Activated CD8-positive, alpha-beta memory T cell treated with anti-CD3 and anti-CD28 coated beads for 1 hour (primary cell): ENCODE measurements at regions not wholly inside any gene's neighbourhood (a gene's known extent, or its start where the extent isn't known, plus 50 kb on each side); places are given as distances from the start of the nearest gene placed in this dataset.
A peak's percentile ranks its signal among the peaks of the same experiment; 100 is the strongest.

ENCODE experiments used
- DNase-seq, 2 donors: peaks; one replicate each; pipeline ENCODE4 v3.0.0-alpha.2; 2020; ENCODE audit warnings: low read depth in 1 of 2; ENCODE audit errors: extremely low read depth in 1 of 2

DNA sequence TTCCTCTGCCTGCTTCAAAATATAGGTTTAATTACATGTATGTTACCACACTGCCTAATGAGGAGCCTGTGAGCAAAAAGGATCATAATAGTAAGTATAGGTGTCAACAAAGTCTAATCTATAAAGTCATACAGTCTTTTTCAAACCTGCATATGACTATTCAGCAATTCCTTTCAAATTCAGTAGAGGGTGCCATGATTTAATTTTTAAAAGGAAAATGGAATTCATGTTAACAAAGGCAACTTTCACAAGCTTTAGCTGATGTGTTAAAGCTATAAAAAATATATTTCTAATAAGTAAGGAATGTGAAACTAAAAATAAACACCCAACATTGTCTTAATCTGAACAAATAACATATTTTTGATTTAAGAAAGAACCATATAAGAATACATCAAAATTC is 52.1 kb downstream of the MPP7 start:
- no peak for DNase-seq

DNA sequence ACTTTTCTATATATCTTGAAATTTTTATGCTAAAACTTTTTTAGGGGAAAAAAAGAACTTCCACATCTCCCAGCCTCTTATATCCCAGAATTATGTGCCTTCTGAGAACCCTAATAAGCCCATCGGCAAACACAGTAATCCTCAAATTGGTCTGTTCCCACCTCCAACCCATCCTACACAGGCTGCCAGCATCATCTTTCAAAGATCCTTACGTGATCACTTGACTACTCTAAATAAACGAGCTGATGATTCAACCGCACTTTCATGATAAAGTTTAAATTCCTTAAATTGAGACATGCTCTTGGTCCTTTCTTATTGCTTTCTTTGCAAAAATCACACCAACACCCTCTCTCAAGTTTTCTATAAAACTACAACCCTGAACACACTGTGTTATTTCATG is 52.5 kb downstream of the MPP7 start:
- DNase-seq = no peak

- no peak for DNase-seq
Observed at GRCh38 chr10:28249512-28249911, 53.4 kb downstream of the MPP7 start.

DNA sequence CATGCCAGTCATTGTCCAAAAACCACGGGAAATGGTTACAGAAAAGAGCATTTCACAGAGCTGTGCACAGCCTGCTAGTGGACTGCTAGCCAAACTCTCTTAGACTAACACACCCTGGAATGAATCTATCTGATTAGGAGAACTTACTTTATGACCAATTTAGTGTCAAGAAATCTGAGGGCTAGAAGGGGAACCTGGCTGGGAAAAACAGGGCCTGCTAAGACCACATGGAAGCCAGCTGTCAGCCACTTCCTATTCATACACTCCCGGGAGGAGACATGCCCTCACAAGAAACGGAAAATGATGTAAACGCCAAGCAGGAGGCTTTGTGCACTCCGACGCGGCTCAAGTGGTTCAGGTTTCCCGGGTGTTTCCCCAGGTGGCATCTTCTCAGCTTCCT is 54.8 kb downstream of the MPP7 start:
- no peak for DNase-seq

GRCh38 chr10:28246023-28246422 is 56.8 kb downstream of the MPP7 start:
- DNase-seq = no peak

DNA sequence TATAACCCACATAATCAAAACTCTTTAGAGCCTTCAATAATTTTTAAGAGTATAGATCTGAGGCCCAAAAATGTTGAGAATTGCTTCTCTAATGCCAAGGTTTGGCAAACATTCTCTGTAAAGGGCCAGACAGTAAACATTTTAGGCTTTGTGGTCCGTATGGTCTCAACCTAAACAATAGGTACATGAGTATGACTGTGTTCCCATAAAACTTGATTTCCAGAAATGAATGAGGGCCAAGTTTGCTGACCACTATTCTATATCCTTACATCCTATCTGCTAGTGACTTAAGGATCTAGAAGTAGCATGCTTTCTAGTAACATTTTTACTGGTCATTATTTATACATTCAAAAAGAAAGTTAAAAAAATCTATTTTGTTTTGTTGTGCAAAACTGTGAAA is 58.9 kb downstream of the MPP7 start:
- DNase-seq = no peak

DNA sequence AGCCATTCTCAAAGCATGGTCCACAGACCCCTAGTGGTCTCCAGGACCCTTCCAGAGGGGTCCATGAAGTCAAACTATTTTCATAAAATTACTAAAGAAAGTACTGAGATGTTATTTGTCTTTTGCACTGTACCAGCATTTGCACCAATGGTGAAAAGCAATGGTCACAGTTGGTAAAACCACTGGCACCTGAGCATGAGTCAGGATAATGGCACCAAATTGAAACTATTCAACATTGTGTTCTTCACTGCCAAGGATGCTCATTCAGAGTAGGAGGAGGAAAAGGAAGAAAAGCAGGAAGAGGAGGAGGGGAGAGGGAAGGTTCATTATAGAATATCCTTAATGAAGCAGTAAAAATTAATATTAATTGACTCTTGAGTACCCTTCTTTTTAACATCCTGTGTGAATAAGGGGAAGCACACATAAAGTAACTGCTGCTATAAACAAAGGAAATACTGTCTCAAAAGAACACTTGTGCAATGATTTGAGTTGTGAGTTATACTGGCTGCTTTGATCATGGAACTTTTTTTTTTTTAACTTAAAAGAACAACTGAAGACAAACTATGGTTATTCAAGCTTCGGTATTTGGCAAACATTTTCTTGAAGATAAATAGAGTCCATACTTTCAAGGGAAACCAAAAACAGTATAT is 60.2 kb downstream of the MPP7 start:
- DNase-seq = no peak

- peak; percentile 4 to 14 for DNase-seq
Observed at GRCh38 chr10:28241741-28242399, 61.0 kb downstream of the MPP7 start.

DNA sequence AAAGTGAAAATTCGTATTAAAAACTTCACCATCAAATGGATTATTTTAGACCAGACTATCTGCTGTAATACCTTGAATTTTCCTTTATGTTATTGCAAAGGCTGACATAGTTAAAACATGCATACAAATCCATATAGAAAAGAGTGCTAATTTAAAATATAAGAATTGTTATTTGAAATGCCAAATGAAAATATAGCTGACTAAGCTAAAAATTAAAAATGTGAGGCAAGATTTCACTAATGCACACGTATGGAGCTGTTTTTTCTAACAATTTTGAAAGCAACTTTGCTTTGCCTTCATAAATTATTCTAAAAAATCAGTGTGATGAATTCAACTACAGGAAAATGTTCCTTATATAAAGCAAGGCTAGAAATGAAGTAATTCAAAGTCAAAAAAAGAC is 62.5 kb downstream of the MPP7 start:
- DNase-seq = no peak

DNA sequence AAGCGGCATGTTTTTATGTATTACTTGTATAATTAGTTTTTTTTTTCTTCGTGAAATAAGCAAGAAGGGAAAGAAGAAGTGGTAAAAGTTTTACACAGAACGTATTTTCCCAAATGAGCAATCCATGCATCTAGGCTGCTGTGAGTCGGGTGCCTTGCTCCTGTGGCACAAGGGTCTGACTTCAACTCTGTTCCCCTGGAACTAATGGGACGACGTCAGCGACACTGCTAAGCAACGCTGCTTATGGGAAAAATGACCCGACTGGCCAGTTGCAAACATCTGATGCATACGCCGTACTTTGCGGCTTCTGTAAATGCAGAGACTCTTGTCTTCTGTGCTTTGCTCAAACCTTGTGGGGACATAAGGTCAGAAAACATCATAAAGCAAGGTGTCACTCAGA is 66.3 kb downstream of the MPP7 start:
- DNase-seq = no peak

DNA sequence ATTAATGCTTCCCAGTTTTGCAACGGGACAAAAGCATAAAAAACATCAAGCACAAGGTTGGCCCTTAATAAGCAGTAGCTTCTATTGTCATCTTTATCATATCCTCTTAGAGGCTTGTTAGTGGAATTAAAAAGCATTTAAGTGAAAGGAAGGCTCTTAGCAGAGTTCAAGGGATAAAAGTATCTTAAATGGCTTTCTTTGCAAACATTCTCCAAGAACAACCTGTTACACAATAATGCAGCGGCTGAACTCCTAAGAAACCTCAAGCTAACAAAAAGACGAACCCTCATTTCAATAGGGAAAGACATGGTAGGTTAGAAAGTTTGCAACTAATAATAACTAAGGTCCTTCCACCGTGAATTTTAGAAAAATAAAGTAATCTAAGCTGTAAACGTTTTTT is 82.1 kb downstream of the MPP7 start:
- no peak for DNase-seq

- no peak for DNase-seq
Observed at GRCh38 chr10:28219251-28219650, 83.6 kb downstream of the MPP7 start.

- DNase-seq = no peak
Observed at GRCh38 chr10:28217848-28218247, 85.0 kb downstream of the MPP7 start.

DNA sequence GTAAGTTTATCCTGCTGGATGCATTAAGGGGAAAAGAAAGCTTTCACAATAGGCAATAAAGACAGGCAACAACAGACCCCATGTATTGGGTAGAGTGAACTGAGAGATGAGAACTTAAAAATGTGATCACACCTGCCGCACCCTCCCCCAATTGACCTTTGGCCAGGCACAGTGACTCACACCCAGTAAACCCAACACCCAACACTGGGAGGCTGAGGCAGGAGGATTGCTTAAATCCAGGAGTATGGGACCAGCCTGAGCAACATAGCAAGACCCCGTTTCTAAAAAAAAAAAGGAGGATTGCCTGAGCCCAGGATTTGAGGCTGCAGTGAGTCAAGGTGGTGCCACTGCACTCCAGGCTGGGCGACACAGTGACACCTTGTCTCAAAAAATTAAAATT is 86.9 kb downstream of the MPP7 start:
- DNase-seq = no peak

DNA sequence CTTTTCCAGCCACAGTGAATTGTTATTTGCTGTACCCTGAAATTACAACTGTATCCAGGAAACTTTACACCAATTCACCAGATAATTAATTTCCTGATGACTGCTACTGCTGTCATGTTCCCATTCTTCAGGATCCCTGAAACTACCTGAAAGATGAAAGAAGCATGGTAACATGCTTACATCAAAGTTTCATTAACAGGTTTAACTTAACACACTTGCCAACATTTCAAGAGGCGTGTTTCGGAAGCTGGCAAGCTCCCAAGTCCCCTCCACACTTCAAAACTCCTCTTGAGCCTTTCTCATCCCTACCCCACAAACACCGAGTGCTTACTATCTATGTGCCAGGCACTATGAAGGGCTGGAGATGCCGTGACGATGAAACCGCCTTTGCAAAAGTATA is 88.6 kb downstream of the MPP7 start:
- no peak for DNase-seq

DNA sequence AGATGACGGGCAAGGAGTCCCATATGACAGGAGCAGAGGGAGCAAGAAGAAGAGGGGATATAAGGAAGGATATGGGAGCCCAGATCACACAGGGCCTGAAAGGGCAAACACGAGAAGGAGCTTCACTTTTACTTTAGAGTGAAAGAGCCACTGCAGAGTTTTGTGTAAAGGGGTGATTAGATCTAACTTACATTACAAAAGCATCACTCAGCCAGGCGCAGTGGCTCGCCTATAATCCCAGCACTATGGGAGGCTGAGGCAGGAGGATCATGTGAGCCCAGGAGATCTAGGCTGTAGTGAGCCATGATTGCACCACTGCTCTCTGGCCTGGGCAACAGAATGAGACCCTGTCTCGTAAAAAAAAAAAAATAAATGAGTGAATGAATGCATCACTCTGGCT is 91.1 kb downstream of the MPP7 start:
- no peak for DNase-seq

GRCh38 chr10:28207799-28208198 is 95.1 kb downstream of the MPP7 start:
- DNase-seq = no peak

- no peak for DNase-seq
Observed at GRCh38 chr10:28202941-28203352, 99.9 kb downstream of the MPP7 start.

GRCh38 chr10:28201410-28202400 is 101.2 kb downstream of the MPP7 start:
- DNase-seq = no peak

DNA sequence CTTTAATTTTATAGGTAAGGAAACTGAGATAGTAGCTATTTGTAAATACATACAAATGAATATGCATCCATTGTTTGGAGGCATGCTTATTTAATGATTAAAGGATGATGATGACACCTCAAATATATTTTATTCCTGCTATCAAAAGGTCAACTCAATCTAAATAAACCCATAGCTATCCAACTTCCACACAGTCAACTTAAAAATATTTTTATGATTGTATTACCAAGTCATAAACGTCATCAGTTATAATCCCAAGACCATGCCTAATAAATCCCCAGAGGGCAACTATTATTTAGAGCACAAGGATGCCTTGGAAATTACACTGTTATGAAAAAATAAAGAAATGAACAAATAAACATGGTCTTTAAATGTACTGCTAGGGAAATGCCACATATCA is 102.1 kb downstream of the MPP7 start:
- no peak for DNase-seq

GRCh38 chr10:28199941-28200340 is 102.9 kb downstream of the MPP7 start:
- no peak for DNase-seq

GRCh38 chr10:28190196-28190595 is 112.7 kb downstream of the MPP7 start:
- no peak for DNase-seq
